H1 (cell line): ENCODE measurements at regions not wholly inside any gene's neighbourhood (a gene's known extent, or its start where the extent isn't known, plus 50 kb on each side); places are given as distances from the start of the nearest gene placed in this dataset.

ENCODE experiments used
- ASH2L ChIP-seq: fragments of 200-600, 300-600 bp; sonication (generic); IDR thresholded peaks from one replicate; pipeline ENCODE4 v1.7.1; 2017; ENCODE audit warnings: low read length
- TAF7 ChIP-seq: optimal IDR thresholded peaks from 2 replicates; pipeline ENCODE3; 2011; ENCODE audit warnings: low read depth, mild to moderate bottlenecking, inconsistent platforms, low read length, moderate library complexity, borderline replicate concordance

GRCh38 chr5:23385036-23385435 is 122.4 kb upstream of the PRDM9 start:
- TF ChIP-seq ASH2L, result no peak
- TF ChIP-seq TAF7, result no peak
